GM12891 (cell line): ENCODE measurements at regions not wholly inside any gene's neighbourhood (a gene's known extent, or its start where the extent isn't known, plus 50 kb on each side); places are given as distances from the start of the nearest gene placed in this dataset.

Experiments
- DNase-seq: peaks from one replicate; pipeline ENCODE4 v3.0.0; 2011; ENCODE audit warnings: low spot score; ENCODE audit not compliant: insufficient read length
- FAIRE-seq: peaks from 2 replicates; lab custom pipeline; 2011; peaks lifted over from hg19 to GRCh38; lab: Jason Lieb, UNC
- PAX5 ChIP-seq: IDR thresholded peaks from 2 replicates; pipeline ENCODE4 v1.6.1; 2011; ENCODE audit warnings: low read length, moderate library complexity, mild to moderate bottlenecking; ENCODE audit not compliant: insufficient read depth, severe bottlenecking
- POLR2A ChIP-seq: IDR thresholded peaks from 2 replicates; pipeline ENCODE4 v1.6.1; 2011; ENCODE audit warnings: low read depth, low read length, control low read depth
- POLR2AphosphoS5 ChIP-seq: IDR thresholded peaks from 2 replicates; pipeline ENCODE4 v1.6.1; 2011; ENCODE audit warnings: low read depth, low read length, control low read depth
- POU2F2 ChIP-seq: IDR thresholded peaks from 2 replicates; pipeline ENCODE4 v1.6.1; 2011; ENCODE audit warnings: low read depth, mild to moderate bottlenecking, control low read depth, low read length, moderate library complexity
- SPI1 ChIP-seq: IDR thresholded peaks from 2 replicates; pipeline ENCODE4 v1.6.1; 2011; ENCODE audit warnings: low read depth, low read length, control low read depth
- TAF1 ChIP-seq: IDR thresholded peaks from 2 replicates; pipeline ENCODE4 v1.6.1; 2011; ENCODE audit warnings: low read depth, low read length, control low read depth

GRCh38 chr18:64295839-64296238 lies 147.0 kb upstream of the LINC00305 start:
- no peak for TF ChIP-seq POU2F2
- TF ChIP-seq SPI1, result no peak
- no peak for TF ChIP-seq PAX5
- TF ChIP-seq POLR2AphosphoS5, result no peak
- TF ChIP-seq POLR2A, result no peak
- no peak for TF ChIP-seq TAF1
- DNase-seq, result no peak
- no peak for FAIRE-seq

DNA sequence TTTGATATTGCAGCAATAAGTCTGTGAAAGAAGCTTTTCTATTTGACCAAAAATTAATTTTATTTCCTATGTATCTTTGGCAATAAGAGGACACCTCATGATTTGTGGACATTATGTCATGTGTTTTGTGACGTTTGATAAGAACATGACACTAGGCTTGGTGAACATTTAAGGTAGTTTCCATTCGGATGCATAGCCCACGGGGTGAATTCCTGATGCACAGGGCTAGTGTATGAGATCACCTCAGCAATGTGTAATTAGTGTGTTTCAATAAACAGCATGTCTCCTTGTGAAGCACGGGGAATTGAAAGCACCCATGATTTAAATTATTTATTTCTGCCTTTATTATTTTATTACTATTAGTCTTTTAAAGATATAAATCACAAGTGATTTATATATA lies 146.1 kb upstream of the LINC00305 start:
- TF ChIP-seq SPI1 (no peak), POU2F2 (no peak), POLR2A (no peak), PAX5 (no peak), POLR2AphosphoS5 (no peak), TAF1 (no peak)
- FAIRE-seq (no peak), DNase-seq (no peak)

GRCh38 chr18:64288432-64288831 lies 139.5 kb upstream of the LINC00305 start:
- FAIRE-seq (no peak), DNase-seq (no peak)
- TF ChIP-seq PAX5 (no peak), POU2F2 (no peak), POLR2A (no peak), POLR2AphosphoS5 (no peak), SPI1 (no peak), TAF1 (no peak)

DNA sequence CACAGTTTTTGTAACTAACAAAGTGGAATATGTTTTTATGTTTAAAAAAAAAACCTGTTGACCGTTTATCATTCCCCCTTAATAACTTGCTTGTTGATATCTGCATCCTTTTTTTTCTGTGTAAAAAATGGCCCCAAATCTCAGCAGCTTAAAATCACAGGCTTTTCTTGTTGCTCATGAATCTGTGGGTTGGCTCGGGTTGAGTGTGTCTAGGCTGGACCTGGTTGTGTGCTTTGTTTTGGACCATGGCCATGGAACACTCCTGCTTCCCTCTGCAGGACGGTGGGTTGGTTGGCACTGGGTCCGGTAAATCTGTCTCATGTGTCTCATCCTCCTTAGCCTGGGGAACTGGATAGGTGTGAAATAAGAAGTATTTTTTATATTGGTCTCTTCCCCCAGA lies 139.0 kb upstream of the LINC00305 start:
- no peak for TF ChIP-seq POLR2AphosphoS5
- TF ChIP-seq POU2F2, result no peak
- TF ChIP-seq PAX5, result no peak
- TF ChIP-seq SPI1, result no peak
- TF ChIP-seq TAF1, result no peak
- TF ChIP-seq POLR2A, result no peak
- no peak for FAIRE-seq
- DNase-seq, result no peak

DNA sequence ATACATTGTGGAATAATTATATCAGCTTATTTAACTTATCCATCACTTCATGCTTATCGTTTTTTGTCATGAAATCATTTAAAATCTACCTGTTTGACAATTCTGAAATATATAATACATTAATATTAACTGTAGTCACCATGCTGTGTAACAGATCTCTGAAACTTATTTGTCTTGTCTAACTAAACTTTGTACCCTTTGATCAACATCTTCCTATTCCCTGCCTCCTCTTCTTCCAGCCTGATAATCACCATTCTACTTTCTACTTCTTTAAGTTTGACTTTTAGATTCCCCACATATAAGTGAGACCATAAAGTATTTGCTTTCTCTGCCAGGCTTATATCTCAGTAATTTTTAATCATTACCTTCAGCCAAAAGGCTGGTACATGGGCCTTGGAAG lies 134.2 kb upstream of the LINC00305 start:
- no peak for TF ChIP-seq TAF1
- TF ChIP-seq SPI1, result no peak
- TF ChIP-seq POLR2AphosphoS5, result no peak
- TF ChIP-seq PAX5, result no peak
- no peak for TF ChIP-seq POU2F2
- no peak for TF ChIP-seq POLR2A
- DNase-seq (no peak), FAIRE-seq (no peak)

DNA sequence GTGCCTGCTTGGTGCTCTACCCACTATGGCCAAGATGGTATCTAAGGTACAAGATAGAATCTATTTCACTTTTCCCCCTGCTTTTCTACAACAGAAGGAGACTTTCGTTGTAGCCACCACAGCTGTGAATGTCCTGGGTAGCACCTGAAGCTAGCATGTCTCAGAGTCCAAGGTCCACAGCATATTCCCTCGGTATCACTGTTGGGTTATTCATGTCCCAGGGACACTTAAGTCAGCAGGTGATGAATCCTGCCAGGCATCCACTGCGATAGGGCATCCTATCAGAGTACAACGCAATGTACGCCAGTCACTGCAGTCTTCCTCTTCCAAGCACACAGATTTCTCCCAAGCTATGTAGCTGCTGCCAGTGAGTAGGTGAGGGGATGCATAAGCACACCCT lies 129.1 kb upstream of the LINC00305 start:
- FAIRE-seq (no peak), DNase-seq (no peak)
- TF ChIP-seq SPI1 (no peak), POU2F2 (no peak), TAF1 (no peak), POLR2A (no peak), PAX5 (no peak), POLR2AphosphoS5 (no peak)

GRCh38 chr18:64276311-64277090 lies 127.6 kb upstream of the LINC00305 start:
- FAIRE-seq, result no peak

GRCh38 chr18:64275593-64276300 lies 126.9 kb upstream of the LINC00305 start:
- no peak for DNase-seq
- no peak for FAIRE-seq
- no peak for TF ChIP-seq POU2F2
- no peak for TF ChIP-seq POLR2A
- no peak for TF ChIP-seq POLR2AphosphoS5
- no peak for TF ChIP-seq TAF1
- no peak for TF ChIP-seq PAX5

More at GRCh38 chr18:64276311-64277090, 127.6 kb upstream of the LINC00305 start:
- TF ChIP-seq POU2F2 (no peak), PAX5 (no peak), POLR2AphosphoS5 (no peak), SPI1 (no peak), POLR2A (no peak), TAF1 (no peak)
- no peak for DNase-seq

DNA sequence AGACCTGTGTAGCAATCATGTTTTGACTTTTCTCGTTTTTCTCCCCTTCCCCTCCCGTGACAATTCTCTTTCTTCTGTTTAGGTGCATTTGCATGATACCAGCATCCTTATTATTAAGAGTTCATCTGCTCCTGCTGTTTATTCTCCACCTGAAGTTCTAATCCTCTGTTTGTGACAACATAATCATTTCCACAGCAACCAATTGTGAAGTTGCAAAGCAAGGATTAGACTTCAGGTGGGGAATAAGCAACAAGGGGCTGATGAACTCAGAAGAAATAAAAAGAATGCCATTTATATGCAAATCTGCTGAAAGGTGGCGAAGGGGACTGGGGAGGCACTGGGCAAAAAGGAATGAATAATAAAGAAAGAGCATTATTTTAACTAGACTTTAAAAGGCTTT lies 124.8 kb upstream of the LINC00305 start:
- DNase-seq (no peak), FAIRE-seq (no peak)
- no peak for TF ChIP-seq PAX5
- no peak for TF ChIP-seq SPI1
- no peak for TF ChIP-seq TAF1
- no peak for TF ChIP-seq POU2F2

DNA sequence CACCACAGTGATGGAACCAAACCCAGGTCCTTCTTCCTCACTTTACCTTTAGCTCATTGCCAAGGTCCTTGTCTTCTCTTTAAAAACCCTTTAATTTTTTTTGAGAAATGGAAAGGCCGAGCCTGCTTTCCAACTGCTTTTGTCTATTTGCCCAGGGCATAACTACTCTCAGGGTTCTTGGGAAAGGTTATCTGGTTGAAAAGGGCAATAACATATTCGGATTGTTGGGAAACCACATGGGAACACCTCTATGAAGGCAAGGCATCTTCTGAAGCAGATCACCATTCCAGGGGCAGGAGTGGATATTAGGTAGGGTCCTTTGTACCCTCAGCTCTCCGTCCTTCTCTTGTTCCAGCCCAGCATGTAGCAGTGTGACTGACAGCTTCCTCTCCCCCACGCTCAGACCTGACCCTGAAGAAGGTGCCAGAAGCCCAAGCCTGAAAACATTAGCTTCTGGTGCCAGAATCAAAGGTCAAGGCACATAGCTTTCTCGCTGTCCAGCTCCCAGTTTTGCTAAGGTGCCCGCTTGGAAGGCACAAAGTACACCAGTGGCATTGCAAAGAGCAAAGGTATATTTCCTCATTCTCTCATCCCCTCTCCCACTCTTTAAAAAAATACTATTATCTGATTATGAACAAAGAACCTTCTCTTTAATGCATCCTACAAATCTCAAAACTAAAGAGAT lies 123.2 kb upstream of the LINC00305 start:
- FAIRE-seq (no peak), DNase-seq (no peak)
- TF ChIP-seq POU2F2 (no peak), SPI1 (no peak), TAF1 (no peak), PAX5 (no peak), POLR2A (no peak), POLR2AphosphoS5 (no peak)
